NCI-H146 treated with DMSO at 0.1 percent for 48 hours (cell line): ENCODE measurements at regions not wholly inside any gene's neighbourhood (a gene's known extent, or its start where the extent isn't known, plus 50 kb on each side); places are given as distances from the start of the nearest gene placed in this dataset.
"Not testable (repeated sequence)": the region's sequence is repeated elsewhere in the genome, so short reads cannot be mapped to it uniquely, and the experiment has no call there.

Source experiments
- DNase-seq: peaks from one replicate; lab custom pipeline; 2025; ENCODE audit not compliant: unreplicated experiment; lab: John Stamatoyannopoulos, UW

- DNase-seq = no peak
Observed at GRCh38 chr13:39931505-39931904, 276.0 kb downstream of the COG6 start.

- DNase-seq = not testable (repeated sequence)
Observed at GRCh38 chr13:39932514-39932913, 277.1 kb downstream of the COG6 start.

GRCh38 chr13:39935155-39935554 lies 279.7 kb downstream of the COG6 start:
- no peak for DNase-seq

GRCh38 chr13:39938596-39938995 lies 283.1 kb downstream of the COG6 start:
- DNase-seq = no peak

GRCh38 chr13:39941236-39941635 lies 285.8 kb downstream of the COG6 start:
- DNase-seq = no peak

- DNase-seq = no peak
Observed at GRCh38 chr13:39941911-39942551, 286.6 kb downstream of the COG6 start.

- peak; percentile 21 for DNase-seq
Observed at GRCh38 chr13:39942552-39943273, 287.3 kb downstream of the COG6 start.

GRCh38 chr13:39943711-39944110 lies 288.2 kb downstream of the COG6 start:
- DNase-seq = no peak

- DNase-seq = no peak
Observed at GRCh38 chr13:39945226-39945625, 289.8 kb downstream of the COG6 start.

- DNase-seq = no peak
Observed at GRCh38 chr13:39946769-39947168, 291.3 kb downstream of the COG6 start.

- no peak for DNase-seq
Observed at GRCh38 chr13:39951301-39951700, 295.8 kb downstream of the COG6 start.

GRCh38 chr13:39952249-39953233 lies 297.1 kb downstream of the COG6 start:
- DNase-seq = no peak

GRCh38 chr13:39954476-39954875 lies 299.0 kb downstream of the COG6 start:
- DNase-seq = no peak

- no peak for DNase-seq
Observed at GRCh38 chr13:39955560-39955959, 300.1 kb downstream of the COG6 start.

GRCh38 chr13:39956036-39956435 lies 300.6 kb downstream of the COG6 start:
- DNase-seq = no peak

- no peak for DNase-seq
Observed at GRCh38 chr13:39957868-39958677, 302.6 kb downstream of the COG6 start.

- no peak for DNase-seq
Observed at GRCh38 chr13:39959497-39960144, 304.2 kb downstream of the COG6 start.

GRCh38 chr13:39960191-39960590 lies 304.7 kb downstream of the COG6 start:
- DNase-seq = no peak

- DNase-seq = no peak
Observed at GRCh38 chr13:39961036-39961435, 305.6 kb downstream of the COG6 start.

- DNase-seq = no peak
Observed at GRCh38 chr13:39963612-39964011, 308.1 kb downstream of the COG6 start.
